Mucosa of rectum (tissue), 2 donors: ENCODE measurements at regions not wholly inside any gene's neighbourhood (a gene's known extent, or its start where the extent isn't known, plus 50 kb on each side); places are given as distances from the start of the nearest gene placed in this dataset.
"Not testable (repeated sequence)": the region's sequence is repeated elsewhere in the genome, so short reads cannot be mapped to it uniquely, and the experiment has no call there.

ENCODE experiments used
- H3K27ac ChIP-seq, 2 donors: one replicate each; pipeline ENCODE4 v1.7.0; 2013; ENCODE audit warnings: inconsistent platforms in 2 of 2, low read depth in 2 of 2, low read length in 2 of 2
- H3K27me3 ChIP-seq, 2 donors: one replicate each; pipeline ENCODE4 v1.7.0; 2013; ENCODE audit warnings: low read length in 2 of 2; ENCODE audit not compliant: control insufficient read depth in 2 of 2, insufficient read depth in 2 of 2
- H3K36me3 ChIP-seq, 2 donors: one replicate each; pipeline ENCODE4 v1.7.0; 2013; ENCODE audit warnings: low read length in 2 of 2; ENCODE audit not compliant: control insufficient read depth in 2 of 2, insufficient read depth in 2 of 2
- H3K4me1 ChIP-seq, 2 donors: one replicate each; pipeline ENCODE4 v1.7.0; 2013; ENCODE audit warnings: low read length in 2 of 2, mild to moderate bottlenecking in 1 of 2; ENCODE audit not compliant: control insufficient read depth in 2 of 2, insufficient read depth in 2 of 2
- H3K4me3 ChIP-seq, 2 donors: one replicate each; pipeline ENCODE4 v1.7.0; 2013; ENCODE audit warnings: low read length in 2 of 2
- H3K9ac ChIP-seq, 2 donors: one replicate each; pipeline ENCODE4 v1.7.0; 2013; ENCODE audit warnings: low read length in 2 of 2, low read depth in 1 of 2, mild to moderate bottlenecking in 1 of 2
- H3K9me3 ChIP-seq, 2 donors: one replicate each; pipeline ENCODE4 v1.7.0; 2013; ENCODE audit warnings: low read length in 2 of 2; ENCODE audit not compliant: control insufficient read depth in 2 of 2
- donor health status: healthy.
- donor health status: Normal muscosa, but diverticular disease.

GRCh38 chr9:31745886-31746285 is 638.6 kb upstream of the ACO1 start:
- H3K9ac ChIP-seq = no peak overlapping the region
- no peaks in the 10 kb centered on the region for H3K36me3 ChIP-seq
- no peak overlapping the region for H3K4me3 ChIP-seq
- H3K27me3 ChIP-seq = no peaks in the 10 kb centered on the region
- H3K27ac ChIP-seq = no peak overlapping the region
- H3K4me1 ChIP-seq = no peaks in the 10 kb centered on the region
- H3K9me3 ChIP-seq = no peaks in the 10 kb centered on the region

GRCh38 chr9:31753756-31754155 is 630.7 kb upstream of the ACO1 start:
- no peak overlapping the region for H3K4me3 ChIP-seq
- no peaks in the 10 kb centered on the region for H3K4me1 ChIP-seq
- H3K9ac ChIP-seq = no peak overlapping the region
- H3K27ac ChIP-seq = no peak overlapping the region
- no peaks in the 10 kb centered on the region for H3K9me3 ChIP-seq
- H3K27me3 ChIP-seq = no peaks in the 10 kb centered on the region
- H3K36me3 ChIP-seq = no peaks in the 10 kb centered on the region

GRCh38 chr9:31759703-31760102 is 624.7 kb upstream of the ACO1 start:
- Histone ChIP-seq H3K36me3 (no peaks in the 10 kb centered on the region), H3K4me1 (no peaks in the 10 kb centered on the region), H3K27ac (no peak overlapping the region), H3K9me3 (no peaks in the 10 kb centered on the region), H3K9ac (no peak overlapping the region), H3K4me3 (no peak overlapping the region), H3K27me3 (no peaks in the 10 kb centered on the region)

GRCh38 chr9:31774021-31774420 is 610.4 kb upstream of the ACO1 start:
- not testable (repeated sequence) for H3K9me3 ChIP-seq, H3K9ac ChIP-seq, H3K4me1 ChIP-seq, H3K27ac ChIP-seq, H3K36me3 ChIP-seq, H3K4me3 ChIP-seq, H3K27me3 ChIP-seq

- Histone ChIP-seq H3K27me3 (no peaks in the 10 kb centered on the region), H3K36me3 (no peaks in the 10 kb centered on the region), H3K4me3 (no peak overlapping the region), H3K4me1 (no peaks in the 10 kb centered on the region), H3K9me3 (peaks cover 0 to 2% of the 10 kb centered on the region in 2 donors), H3K9ac (no peak overlapping the region), H3K27ac (no peak overlapping the region)
These were observed 609.9 kb upstream of the ACO1 start for GRCh38 chr9:31774571-31774970.

GRCh38 chr9:31776471-31776870 is 608.0 kb upstream of the ACO1 start:
- no peaks in the 10 kb centered on the region for H3K4me1 ChIP-seq
- H3K27ac ChIP-seq = no peak overlapping the region
- no peaks in the 10 kb centered on the region for H3K36me3 ChIP-seq
- H3K9me3 ChIP-seq = no peaks in the 10 kb centered on the region
- H3K27me3 ChIP-seq = no peaks in the 10 kb centered on the region
- H3K4me3 ChIP-seq = no peak overlapping the region
- H3K9ac ChIP-seq = no peak overlapping the region

- Histone ChIP-seq H3K36me3 (no peaks in the 10 kb centered on the region), H3K9ac (no peak overlapping the region), H3K27me3 (no peaks in the 10 kb centered on the region), H3K9me3 (peaks cover 0 to 4% of the 10 kb centered on the region in 2 donors), H3K4me3 (no peak overlapping the region), H3K4me1 (no peaks in the 10 kb centered on the region), H3K27ac (no peak overlapping the region)
These were observed 601.0 kb upstream of the ACO1 start for GRCh38 chr9:31783491-31783890.

GRCh38 chr9:31790720-31791119 is 593.7 kb upstream of the ACO1 start:
- Histone ChIP-seq H3K4me3 (no peak overlapping the region), H3K9ac (no peak overlapping the region), H3K27me3 (no peaks in the 10 kb centered on the region), H3K27ac (no peak overlapping the region), H3K36me3 (no peaks in the 10 kb centered on the region), H3K4me1 (no peaks in the 10 kb centered on the region), H3K9me3 (peaks cover 0 to 4% of the 10 kb centered on the region in 2 donors)

GRCh38 chr9:31799953-31800609 is 584.4 kb upstream of the ACO1 start:
- Histone ChIP-seq H3K9me3 (no peaks in the 10 kb centered on the region), H3K27ac (no peak overlapping the region), H3K4me3 (no peak overlapping the region), H3K36me3 (no peaks in the 10 kb centered on the region), H3K4me1 (no peaks in the 10 kb centered on the region), H3K9ac (no peak overlapping the region), H3K27me3 (no peaks in the 10 kb centered on the region)

GRCh38 chr9:31807574-31808256 is 576.7 kb upstream of the ACO1 start:
- no peak overlapping the region for H3K27ac ChIP-seq

More at GRCh38 chr9:31807574-31808256, 576.7 kb upstream of the ACO1 start:
- Histone ChIP-seq H3K4me3 (no peak overlapping the region), H3K9ac (no peak overlapping the region), H3K9me3 (no peaks in the 10 kb centered on the region), H3K36me3 (no peaks in the 10 kb centered on the region), H3K27me3 (no peaks in the 10 kb centered on the region), H3K4me1 (no peaks in the 10 kb centered on the region)
